ENCODE measurements at regions not wholly inside any gene's neighbourhood (a gene's known extent, or its start where the extent isn't known, plus 50 kb on each side); places are given as distances from the start of the nearest gene placed in this dataset.

DNA sequence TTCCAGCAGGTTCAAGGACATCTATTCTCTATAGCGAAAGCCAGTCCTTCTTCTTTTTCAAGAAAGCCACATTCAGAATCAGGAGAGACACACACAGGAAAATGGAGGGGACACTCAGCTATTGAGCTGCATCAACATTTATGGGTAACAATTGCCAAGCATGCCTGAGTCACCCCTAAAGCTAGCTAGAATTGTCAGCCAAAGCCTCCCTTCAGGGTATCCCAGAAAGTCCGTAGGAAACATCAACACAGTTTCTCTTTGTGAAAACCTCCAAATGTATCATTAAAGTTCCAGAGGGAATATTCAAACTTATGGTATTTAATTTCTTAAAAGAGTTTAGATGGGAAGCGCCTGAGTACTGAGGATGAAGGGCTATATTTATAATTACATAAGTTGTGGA lies 331.1 kb upstream of the SLC7A11 start:
- H3K4me2 ChIP-seq (ENCODE audit: control insufficient read depth, extremely low read depth, insufficient read depth, low read depth, low read length) = no peak overlapping the region
- dilution Hi-C loops (cut with MboI; ENCODE audit: extremely low pct_ligation_motif_present, low sequenced_read_pairs) = no loop called here

GRCh38 chr4:138572007-138572406 lies 329.9 kb upstream of the SLC7A11 start:
- H3K9ac ChIP-seq (ENCODE audit: control insufficient read depth, extremely low read depth, insufficient read depth, low read length) = no peak overlapping the region
- FAIRE-seq (no peak), DNase-seq (ENCODE audit: low read depth, low spot score) (no peak)
- dilution Hi-C loops (cut with MboI; ENCODE audit: extremely low pct_ligation_motif_present, low sequenced_read_pairs) = no loop called here
- H2AFZ ChIP-seq (ENCODE audit: control insufficient read depth, low read length) = no peak overlapping the region
- no peaks in the 10 kb centered on the region for H4K20me1 ChIP-seq (ENCODE audit: control insufficient read depth, extremely low read depth, insufficient read depth, low read length)
- no peaks in the 10 kb centered on the region for H3K9me3 ChIP-seq (ENCODE audit: control insufficient read depth, low read depth, low read length)
- no peaks in the 10 kb centered on the region for H3K4me1 ChIP-seq (ENCODE audit: control insufficient read depth, extremely low read depth, insufficient read depth, low read length)
- no peaks in the 10 kb centered on the region for H3K9me1 ChIP-seq (ENCODE audit: control insufficient read depth, extremely low read depth, insufficient read depth, low read length)
- H3K27me3 ChIP-seq (ENCODE audit: control insufficient read depth, extremely low read depth, insufficient read depth, low read length) = no peaks in the 10 kb centered on the region
- H3K27ac ChIP-seq (ENCODE audit: control insufficient read depth, insufficient read depth, low read length) = no peak overlapping the region
- no peak for TF ChIP-seq EZH2 (IDR thresholded peaks at IDR 0.05; ENCODE audit: low read length)
- TF ChIP-seq CTCF (optimal IDR thresholded peaks at IDR 0.05 in 1 of 3, IDR thresholded peaks at IDR 0.05 in 1 of 3, conservative IDR thresholded peaks at IDR 0.05 in 1 of 3; ENCODE audit: extremely low read depth in 1 of 3, insufficient read depth in 2 of 3, low read length in 3 of 3) = no peak
- H3K79me2 ChIP-seq (ENCODE audit: control insufficient read depth, insufficient read depth, low read length) = no peaks in the 10 kb centered on the region
- no peak overlapping the region for H3K4me2 ChIP-seq (ENCODE audit: control insufficient read depth, extremely low read depth, insufficient read depth, low read depth, low read length)
- H3K4me3 ChIP-seq (ENCODE audit: control insufficient read depth in 2 of 3, extremely low read depth in 1 of 3, insufficient read depth in 2 of 3, low read depth in 1 of 3, low read length in 3 of 3) = no peak overlapping the region
- H3K36me3 ChIP-seq (ENCODE audit: control insufficient read depth in 2 of 2, extremely low read depth in 1 of 2, insufficient read depth in 2 of 2, low read length in 2 of 2) = no peaks in the 10 kb centered on the region

More for the DNA sequence above, 331.1 kb upstream of the SLC7A11 start:
- H4K20me1 ChIP-seq (ENCODE audit: control insufficient read depth, extremely low read depth, insufficient read depth, low read length) = no peaks in the 10 kb centered on the region
- H3K9ac ChIP-seq (ENCODE audit: control insufficient read depth, extremely low read depth, insufficient read depth, low read length) = no peak overlapping the region
- no peak overlapping the region for H3K27ac ChIP-seq (ENCODE audit: control insufficient read depth, insufficient read depth, low read length)
- H3K79me2 ChIP-seq (ENCODE audit: control insufficient read depth, insufficient read depth, low read length) = no peaks in the 10 kb centered on the region
- TF ChIP-seq CTCF (optimal IDR thresholded peaks at IDR 0.05 in 1 of 3, IDR thresholded peaks at IDR 0.05 in 1 of 3, conservative IDR thresholded peaks at IDR 0.05 in 1 of 3; ENCODE audit: extremely low read depth in 1 of 3, insufficient read depth in 2 of 3, low read length in 3 of 3) (no peak), EZH2 (IDR thresholded peaks at IDR 0.05; ENCODE audit: low read length) (no peak)
- no peak overlapping the region for H2AFZ ChIP-seq (ENCODE audit: control insufficient read depth, low read length)
- DNase-seq (ENCODE audit: low read depth, low spot score) = no peak
- no peak for FAIRE-seq
- H3K27me3 ChIP-seq (ENCODE audit: control insufficient read depth, extremely low read depth, insufficient read depth, low read length) = no peaks in the 10 kb centered on the region
- no peaks in the 10 kb centered on the region for H3K9me3 ChIP-seq (ENCODE audit: control insufficient read depth, low read depth, low read length)
- H3K9me1 ChIP-seq (ENCODE audit: control insufficient read depth, extremely low read depth, insufficient read depth, low read length) = no peaks in the 10 kb centered on the region
- no peak overlapping the region for H3K4me3 ChIP-seq (ENCODE audit: control insufficient read depth in 2 of 3, extremely low read depth in 1 of 3, insufficient read depth in 2 of 3, low read depth in 1 of 3, low read length in 3 of 3)
- no peaks in the 10 kb centered on the region for H3K36me3 ChIP-seq (ENCODE audit: control insufficient read depth in 2 of 2, extremely low read depth in 1 of 2, insufficient read depth in 2 of 2, low read length in 2 of 2)
- no peaks in the 10 kb centered on the region for H3K4me1 ChIP-seq (ENCODE audit: control insufficient read depth, extremely low read depth, insufficient read depth, low read length)
